A549 (cell line): ENCODE measurements at regions not wholly inside any gene's neighbourhood (a gene's known extent, or its start where the extent isn't known, plus 50 kb on each side); places are given as distances from the start of the nearest gene placed in this dataset.

Experiments
- ATAC-seq, 2 experiments: fragments of 200-7000 bp in 1 of 2; fragments of >200 bp in 1 of 2; cut with Nextera tagmentation in 1 of 2; cut with Tn5 transposase in 1 of 2; 3 replicates each; pipeline versions ENCODE4 v1.8.0 to v1.9.1; 2018 to 2020; ENCODE audit warnings: mild to moderate bottlenecking in 1 of 2, moderate library complexity in 1 of 2
- CTCF ChIA-PET: fragments of 300-600 bp; sonication (Branson Sonifier 250); formaldehyde crosslinking; extraction: SDS; loops from one replicate; lab custom pipeline; 2021; ENCODE audit warnings: antibody characterized with exemption, inconsistent platforms; lab: Yijun Ruan, JAX
- POLR2A ChIA-PET: fragments of 350-600 bp; formaldehyde crosslinking; extraction: SDS; loops from one replicate; lab custom pipeline; 2021; ENCODE audit warnings: antibody characterized with exemption, inconsistent platforms; lab: Yijun Ruan, JAX
- DNase-seq, 2 experiments: peaks; one replicate each; pipeline versions ENCODE4 v3.0.0 to v3.0.0-alpha.2; 2011 to 2016; ENCODE audit warnings: low read depth in 1 of 2, low spot score in 1 of 2
- FAIRE-seq: peaks from 2 replicates; lab custom pipeline; 2011; peaks lifted over from hg19 to GRCh38; lab: Jason Lieb, UNC
- H3K27ac ChIP-seq, 2 experiments: fragments of >200 bp; sonication (Bioruptor Twin); formaldehyde crosslinking; 3 replicates each; pipeline ENCODE4 v1.5.1; 2016 to 2017
- H3K4me1 ChIP-seq: fragments of >200 bp; sonication (Bioruptor Twin); formaldehyde crosslinking; 3 replicates; pipeline ENCODE4 v1.6.1; 2016
- H3K4me2 ChIP-seq: fragments of >200 bp; sonication (Bioruptor Twin); formaldehyde crosslinking; 3 replicates; pipeline ENCODE4 v1.6.1; 2016
- H3K4me3 ChIP-seq: fragments of >200 bp; sonication (Bioruptor Twin); formaldehyde crosslinking; 3 replicates; pipeline ENCODE4 v1.5.1; 2016
- H3K9me3 ChIP-seq: fragments of >200 bp; sonication (Bioruptor Twin); formaldehyde crosslinking; 3 replicates; pipeline ENCODE4 v1.6.1; 2016
- BCL3 ChIP-seq: fragments of >200 bp; sonication (Bioruptor Twin); formaldehyde crosslinking; IDR thresholded peaks from 3 replicates; pipeline ENCODE4 v1.6.1; 2016
- BHLHE40 ChIP-seq: IDR thresholded peaks from 2 replicates; pipeline ENCODE4 v1.6.1; 2012; ENCODE audit warnings: low read depth, low read length, inconsistent platforms
- CEBPB ChIP-seq, 2 experiments: fragments of >200 bp in 1 of 2; sonication (Bioruptor Twin) in 1 of 2; formaldehyde crosslinking in 1 of 2; IDR thresholded peaks; 2 replicates each; pipeline ENCODE4 v1.6.1; 2012 to 2016
- CHD2 ChIP-seq: fragments of 150-350 bp; IDR thresholded peaks from 2 replicates; pipeline ENCODE4 v1.6.1; 2014; ENCODE audit warnings: low read length; ENCODE audit not compliant: partially characterized antibody
- CHD4 ChIP-seq: fragments of 200-600 bp; sonication (generic); IDR thresholded peaks from 2 replicates; pipeline ENCODE4 v1.6.1; 2016; ENCODE audit warnings: antibody characterized with exemption, mild to moderate bottlenecking, borderline replicate concordance
- E2F6 ChIP-seq: IDR thresholded peaks from 2 replicates; pipeline ENCODE4 v1.6.1; 2012; ENCODE audit warnings: low read depth, borderline replicate concordance
- ELK1 ChIP-seq: fragments of 150-350 bp; IDR thresholded peaks from 2 replicates; pipeline ENCODE4 v1.6.1; 2014; ENCODE audit warnings: low read depth, mild to moderate bottlenecking, low read length
- ESRRA ChIP-seq: fragments of 150-350 bp; IDR thresholded peaks from 2 replicates; pipeline ENCODE4 v1.6.1; 2014; ENCODE audit warnings: mild to moderate bottlenecking, low read length, borderline replicate concordance
- FOXS1 ChIP-seq: fragments of 250-450 bp; sonication (Bioruptor Pico); IDR thresholded peaks from 2 replicates; pipeline ENCODE4 v1.5.0; 2020; ENCODE audit warnings: mild to moderate bottlenecking, moderate library complexity
- HES2 ChIP-seq: fragments of >200 bp; sonication (Bioruptor Twin); formaldehyde crosslinking; IDR thresholded peaks from 2 replicates; pipeline ENCODE4 v1.6.1; 2016
- HEYL ChIP-seq: fragments of 250-450 bp; sonication (Bioruptor Pico); IDR thresholded peaks from 2 replicates; pipeline ENCODE4 v1.8.0; 2021; ENCODE audit warnings: mild to moderate bottlenecking, moderate library complexity
- HOXB13 ChIP-seq: fragments of 250-450 bp; sonication (Bioruptor Pico); IDR thresholded peaks from 2 replicates; pipeline ENCODE4 v1.5.0; 2020; ENCODE audit warnings: low read depth, mild to moderate bottlenecking, moderate library complexity
- HOXB5 ChIP-seq: fragments of 250-450 bp; sonication (Bioruptor Pico); IDR thresholded peaks from 2 replicates; pipeline ENCODE4 v1.5.0; 2020; ENCODE audit warnings: mild to moderate bottlenecking, moderate library complexity
- JUN ChIP-seq, 2 experiments: fragments of >200 bp; sonication (Bioruptor Twin); formaldehyde crosslinking; IDR thresholded peaks; 2 replicates in 1 of 2; 3 replicates in 1 of 2; pipeline ENCODE4 v1.6.1; 2016 to 2017
- JUNB ChIP-seq: fragments of >200 bp; sonication (Bioruptor Twin); formaldehyde crosslinking; IDR thresholded peaks from 2 replicates; pipeline ENCODE4 v1.6.1; 2016
- KDM1A ChIP-seq: fragments of 200-600 bp; sonication (generic); IDR thresholded peaks from 2 replicates; pipeline ENCODE4 v1.6.1; 2016; ENCODE audit warnings: low read depth, mild to moderate bottlenecking
- KDM5A ChIP-seq: fragments of 200-600 bp; sonication (generic); IDR thresholded peaks from 2 replicates; pipeline ENCODE4 v1.6.1; 2016; ENCODE audit warnings: antibody characterized with exemption, mild to moderate bottlenecking
- MAX ChIP-seq: IDR thresholded peaks from 2 replicates; pipeline ENCODE4 v1.6.1; 2012
- MAZ ChIP-seq: fragments of 150-350 bp; IDR thresholded peaks from 2 replicates; pipeline ENCODE4 v1.6.1; 2014; ENCODE audit warnings: antibody characterized with exemption, low read depth, low read length, borderline replicate concordance
- MYC ChIP-seq: IDR thresholded peaks from 2 replicates; pipeline ENCODE4 v1.6.1; 2012; ENCODE audit warnings: mild to moderate bottlenecking, inconsistent platforms, low read length, improper control_type of control experiment, borderline replicate concordance
- NFE2L2 ChIP-seq: fragments of 150-350 bp; conservative IDR thresholded peaks from 2 replicates; pipeline ENCODE4 v1.6.1; 2014; ENCODE audit warnings: low read length
- PHF8 ChIP-seq: fragments of 200-600 bp; sonication (generic); IDR thresholded peaks from 2 replicates; pipeline ENCODE4 v1.6.1; 2016; ENCODE audit warnings: low read depth, mild to moderate bottlenecking, antibody characterized with exemption, moderate library complexity, borderline replicate concordance
- RARB ChIP-seq: fragments of 250-450 bp; sonication (Bioruptor Pico); IDR thresholded peaks from 2 replicates; pipeline ENCODE4 v1.8.0; 2021; ENCODE audit warnings: mild to moderate bottlenecking, moderate library complexity
- RNF2 ChIP-seq: fragments of 200-600 bp; sonication (generic); IDR thresholded peaks from 2 replicates; pipeline ENCODE4 v1.6.1; 2016; ENCODE audit warnings: low read depth, mild to moderate bottlenecking, antibody characterized with exemption, moderate library complexity, borderline replicate concordance
- SMC3 ChIP-seq: fragments of >200 bp; sonication (Bioruptor Twin); formaldehyde crosslinking; IDR thresholded peaks from 3 replicates; pipeline ENCODE4 v1.6.1; 2018; ENCODE audit warnings: inconsistent platforms
- TFCP2L1 ChIP-seq: fragments of 250-450 bp; sonication (Bioruptor Pico); IDR thresholded peaks from 2 replicates; pipeline ENCODE4 v1.5.0; 2021; ENCODE audit warnings: mild to moderate bottlenecking
- USF2 ChIP-seq: fragments of 450-650 bp; IDR thresholded peaks from 2 replicates; pipeline ENCODE4 v1.6.1; 2014; ENCODE audit warnings: antibody characterized with exemption
- ZNF302 ChIP-seq: fragments of 250-450 bp; sonication (Bioruptor Pico); IDR thresholded peaks from 2 replicates; pipeline ENCODE4 v1.9.0; 2021; ENCODE audit warnings: inconsistent platforms, mild to moderate bottlenecking, moderate library complexity
- ZSCAN20 ChIP-seq: fragments of 250-450 bp; sonication (Bioruptor Pico); IDR thresholded peaks from 2 replicates; pipeline ENCODE4 v1.8.0; 2022; ENCODE audit warnings: mild to moderate bottlenecking, moderate library complexity
- WGBS: methylation state at CpG from one replicate; pipeline ENCODE4 v1.1.6; 2017; ENCODE audit errors: missing lambda C conversion rate; 5-methylcytosine and 5-hydroxymethylcytosine counted together

GRCh38 chr21:27779606-27780005, 812.7 kb upstream of the ADAMTS5 start:
- Histone ChIP-seq H3K4me2 (no peak overlapping the region), H3K27ac (no peak overlapping the region), H3K4me1 (no peaks in the 10 kb centered on the region), H3K9me3 (no peaks in the 10 kb centered on the region), H3K4me3 (no peak overlapping the region)
- ATAC-seq (no peak), FAIRE-seq (no peak), DNase-seq (no peak)
- CTCF ChIA-PET: no interaction called here
- no peak for TF ChIP-seq HOXB5
- no peak for TF ChIP-seq NFE2L2
- TF ChIP-seq BCL3: no peak
- TF ChIP-seq ZNF302 (CRISPR knock-in tag): no peak
- no peak for TF ChIP-seq KDM5A
- TF ChIP-seq BHLHE40: no peak
- TF ChIP-seq JUNB: no peak
- no peak for TF ChIP-seq MYC
- TF ChIP-seq SMC3: no peak
- no peak for TF ChIP-seq HEYL (CRISPR knock-in tag)
- no peak for TF ChIP-seq CEBPB (IDR thresholded peaks at IDR 0.05)
- TF ChIP-seq JUN (IDR thresholded peaks at IDR 0.05): no peak
- no peak for TF ChIP-seq MAZ
- TF ChIP-seq FOXS1: no peak
- no peak for TF ChIP-seq USF2
- TF ChIP-seq E2F6: no peak
- POLR2A ChIA-PET: no interaction called here
- WGBS: 0% methylated on average over 2 of the region's 2 CpGs

GRCh38 chr21:27776925-27777553, 810.2 kb upstream of the ADAMTS5 start:
- no peaks in the 10 kb centered on the region for H3K9me3 ChIP-seq
- no peak for ATAC-seq
- WGBS: 3% methylated on average over 8 of the region's 9 CpGs
- DNase-seq: no peak
- no peak for FAIRE-seq
- H3K4me3 ChIP-seq: no peak overlapping the region
- H3K27ac ChIP-seq: no peak overlapping the region
- ChIA-PET POLR2A (no interaction called here), CTCF (no interaction called here)
- no peak for TF ChIP-seq TFCP2L1
- TF ChIP-seq RARB (CRISPR knock-in tag): no peak
- no peak for TF ChIP-seq BCL3
- no peak for TF ChIP-seq RNF2
- TF ChIP-seq HOXB13 (CRISPR knock-in tag): no peak
- no peak for TF ChIP-seq PHF8
- no peak for TF ChIP-seq CHD4
- TF ChIP-seq HOXB5: no peak
- no peak for TF ChIP-seq ESRRA
- no peak for TF ChIP-seq MAX
- no peak for TF ChIP-seq ZSCAN20 (CRISPR knock-in tag)
- TF ChIP-seq MAZ: no peak
- no peak for TF ChIP-seq ELK1
- no peak for TF ChIP-seq CHD2
- no peak for TF ChIP-seq KDM1A
- no peak for TF ChIP-seq HES2
- no peaks in the 10 kb centered on the region for H3K4me1 ChIP-seq
- no peak overlapping the region for H3K4me2 ChIP-seq
